ENCODE measurements at regions not wholly inside any gene's neighbourhood (a gene's known extent, or its start where the extent isn't known, plus 50 kb on each side); places are given as distances from the start of the nearest gene placed in this dataset.

- TF ChIP-seq POLR2AphosphoS5 (IDR thresholded peaks at IDR 0.05; ENCODE audit: low read depth, low read length) = no peak
- no peak for TF ChIP-seq CTCF (IDR thresholded peaks at IDR 0.05)
- TF ChIP-seq SIN3A (IDR thresholded peaks at IDR 0.05; ENCODE audit: borderline replicate concordance, insufficient read depth, low read depth, low read length) = no peak
- TF ChIP-seq REST (IDR thresholded peaks at IDR 0.05; ENCODE audit: insufficient read depth in 1 of 2, low read depth in 2 of 2, low read length in 1 of 2) = no peak
- no peak for TF ChIP-seq TCF7L2 (IDR thresholded peaks at IDR 0.05; ENCODE audit: low read depth, low read length)
- Histone ChIP-seq H3K27me3 (ENCODE audit: control insufficient read depth, insufficient read depth, low read length) (no peaks in the 10 kb centered on the region), H3K9me3 (ENCODE audit: control insufficient read depth, insufficient read depth, low read depth, low read length) (no peaks in the 10 kb centered on the region), H3K27ac (ENCODE audit: low read length) (no peak overlapping the region), H3K36me3 (ENCODE audit: control insufficient read depth, insufficient read depth, low read length) (no peaks in the 10 kb centered on the region), H3K4me1 (ENCODE audit: control insufficient read depth, insufficient read depth, low read length) (no peaks in the 10 kb centered on the region), H3K4me3 (ENCODE audit: low read depth in 2 of 2, low read length in 2 of 2) (no peak overlapping the region)
- no peak for ATAC-seq
- CTCF ChIA-PET = no interaction called here
- POLR2A ChIA-PET = no interaction called here
- DNase-seq (ENCODE audit: low read depth, low spot score) = no peak
- in situ Hi-C loops (cut with HindIII; ENCODE audit: low pct_unique_long_range_greater_than_20kb, low sequenced_read_pairs) = no loop called here
- intact Hi-C loops (cut with micrococcal nuclease; ENCODE audit: unreplicated experiment) = no loop called here
- BruUV-seq (replicated peaks) = no TSS peak
Observed at GRCh38 chr12:77314378-77315052, 249.1 kb upstream of the E2F7 start.

GRCh38 chr12:77308056-77308455 lies 242.7 kb upstream of the E2F7 start:
- no peak overlapping the region for H3K4me3 ChIP-seq (ENCODE audit: low read depth in 2 of 2, low read length in 2 of 2)
- H3K9me3 ChIP-seq (ENCODE audit: control insufficient read depth, insufficient read depth, low read depth, low read length) = no peaks in the 10 kb centered on the region
- no peak for ATAC-seq
- intact Hi-C loops (cut with micrococcal nuclease; ENCODE audit: unreplicated experiment) = no loop called here
- no peak for DNase-seq (ENCODE audit: low read depth, low spot score)
- ChIA-PET CTCF (no interaction called here), POLR2A (no interaction called here)
- TF ChIP-seq POLR2AphosphoS5 (IDR thresholded peaks at IDR 0.05; ENCODE audit: low read depth, low read length) (no peak), CTCF (IDR thresholded peaks at IDR 0.05) (no peak), REST (IDR thresholded peaks at IDR 0.05; ENCODE audit: insufficient read depth in 1 of 2, low read depth in 2 of 2, low read length in 1 of 2) (no peak), TCF7L2 (IDR thresholded peaks at IDR 0.05; ENCODE audit: low read depth, low read length) (no peak), SIN3A (IDR thresholded peaks at IDR 0.05; ENCODE audit: borderline replicate concordance, insufficient read depth, low read depth, low read length) (no peak)
- no peaks in the 10 kb centered on the region for H3K4me1 ChIP-seq (ENCODE audit: control insufficient read depth, insufficient read depth, low read length)
- in situ Hi-C loops (cut with HindIII; ENCODE audit: low pct_unique_long_range_greater_than_20kb, low sequenced_read_pairs) = no loop called here
- BruUV-seq (replicated peaks) = no TSS peak
- no peaks in the 10 kb centered on the region for H3K36me3 ChIP-seq (ENCODE audit: control insufficient read depth, insufficient read depth, low read length)
- no peaks in the 10 kb centered on the region for H3K27me3 ChIP-seq (ENCODE audit: control insufficient read depth, insufficient read depth, low read length)
- H3K27ac ChIP-seq (ENCODE audit: low read length) = no peak overlapping the region

All from Panc1 (cell line).